CD4-positive, alpha-beta T cell treated with Interleukin-6 at 100 ng/mL for 8 hours (primary cell): ENCODE measurements at regions not wholly inside any gene's neighbourhood (a gene's known extent, or its start where the extent isn't known, plus 50 kb on each side); places are given as distances from the start of the nearest gene placed in this dataset.

ENCODE experiments used
- DNase-seq: peaks from one replicate; pipeline ENCODE4 v3.0.0-alpha.2; 2020; ENCODE audit warnings: mixed read lengths, low spot score

GRCh38 chr10:10814069-10814468 is 203.6 kb upstream of the CELF2 start:
- DNase-seq, result no peak

DNA sequence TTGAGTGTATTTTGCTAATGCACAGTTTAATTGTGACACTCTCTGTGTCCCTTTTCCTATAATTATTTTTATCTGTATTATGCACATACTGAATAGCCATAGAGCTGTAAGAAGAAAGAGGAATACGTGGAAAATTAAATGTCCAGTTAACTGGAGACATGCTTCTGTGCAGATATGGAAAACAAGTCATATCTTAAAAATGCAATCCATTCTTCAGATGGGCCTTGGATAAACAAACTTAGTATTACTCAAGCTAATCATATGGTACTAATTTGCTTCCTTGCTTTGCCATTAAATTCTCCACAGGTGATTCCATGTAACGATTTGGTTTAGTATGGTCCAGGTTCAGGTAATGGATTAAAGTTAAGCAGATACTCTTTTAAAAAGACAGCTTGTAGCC is 201.2 kb upstream of the CELF2 start:
- no peak for DNase-seq

GRCh38 chr10:10817609-10818008 is 200.1 kb upstream of the CELF2 start:
- DNase-seq, result no peak

GRCh38 chr10:10818082-10818481 is 199.6 kb upstream of the CELF2 start:
- no peak for DNase-seq

- no peak for DNase-seq
These were observed 198.3 kb upstream of the CELF2 start for GRCh38 chr10:10819206-10819856.

GRCh38 chr10:10821926-10822325 is 195.7 kb upstream of the CELF2 start:
- DNase-seq, result no peak

DNA sequence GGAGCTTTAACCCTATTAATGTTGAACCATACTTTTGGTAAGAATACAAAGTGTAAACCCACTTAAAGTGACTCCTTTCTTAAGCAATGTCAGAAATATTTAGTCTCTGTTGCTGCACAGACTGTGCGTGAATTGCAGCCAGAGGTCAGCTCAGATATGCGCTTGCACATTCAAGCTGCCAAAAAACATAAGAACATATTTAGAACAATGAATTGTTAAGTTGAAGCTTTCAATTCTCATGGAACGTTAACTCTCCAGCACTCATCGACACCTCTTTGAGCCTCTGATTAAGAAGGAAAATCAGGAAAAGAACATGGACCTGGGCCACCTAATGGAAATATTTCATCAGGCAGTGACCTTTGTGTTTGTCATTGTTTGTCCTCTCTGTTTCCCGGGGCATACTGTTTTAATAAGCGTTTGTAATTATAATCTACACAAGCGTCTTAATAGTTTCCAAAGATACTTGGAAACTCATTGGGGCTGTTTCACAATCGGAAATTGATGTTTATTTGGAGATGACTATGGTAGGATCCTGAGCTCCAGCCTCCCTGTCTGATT is 193.0 kb upstream of the CELF2 start:
- no peak for DNase-seq

- DNase-seq, result no peak
These were observed 191.5 kb upstream of the CELF2 start for GRCh38 chr10:10826125-10826524.

DNA sequence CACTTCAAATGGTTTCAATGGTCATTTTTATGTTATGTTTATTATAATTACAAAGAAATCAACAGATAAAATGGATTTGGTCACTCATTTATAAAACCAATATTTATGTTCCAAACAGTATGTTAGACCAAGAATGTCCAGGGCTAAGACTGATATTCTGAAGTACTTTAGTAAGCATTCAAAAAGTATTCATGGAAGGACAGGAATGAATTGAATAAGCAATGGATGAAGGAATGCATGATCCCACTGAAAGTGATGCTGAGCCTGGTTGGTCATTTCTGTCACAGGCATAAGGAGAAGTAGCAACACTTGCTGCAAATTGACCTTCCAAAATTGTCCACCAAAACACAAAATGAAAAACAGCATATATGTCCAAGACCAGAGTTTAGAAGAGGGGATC is 189.0 kb upstream of the CELF2 start:
- DNase-seq, result no peak

DNA sequence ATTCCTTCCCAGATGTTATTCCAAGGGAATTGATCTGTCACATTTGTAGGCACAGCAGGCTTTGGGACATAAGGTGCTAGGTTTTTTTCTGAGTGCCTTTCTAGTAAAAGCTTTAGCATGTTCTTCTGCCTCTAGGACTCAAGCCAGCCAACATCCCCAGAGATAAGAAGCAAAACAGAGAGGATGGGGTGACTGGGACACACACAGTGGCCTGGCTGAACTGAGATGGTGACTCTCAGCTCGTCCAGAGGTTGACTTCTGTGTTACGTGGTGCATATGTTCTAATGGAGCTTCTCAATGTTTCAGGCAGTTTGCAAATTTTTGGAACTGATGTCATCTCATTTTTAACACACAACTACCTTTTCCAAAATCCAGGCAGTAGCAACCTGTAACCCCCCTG is 188.1 kb upstream of the CELF2 start:
- DNase-seq, result no peak

- DNase-seq, result no peak
These were observed 187.2 kb upstream of the CELF2 start for GRCh38 chr10:10830293-10830986.

GRCh38 chr10:10831085-10831484 is 186.6 kb upstream of the CELF2 start:
- no peak for DNase-seq

DNA sequence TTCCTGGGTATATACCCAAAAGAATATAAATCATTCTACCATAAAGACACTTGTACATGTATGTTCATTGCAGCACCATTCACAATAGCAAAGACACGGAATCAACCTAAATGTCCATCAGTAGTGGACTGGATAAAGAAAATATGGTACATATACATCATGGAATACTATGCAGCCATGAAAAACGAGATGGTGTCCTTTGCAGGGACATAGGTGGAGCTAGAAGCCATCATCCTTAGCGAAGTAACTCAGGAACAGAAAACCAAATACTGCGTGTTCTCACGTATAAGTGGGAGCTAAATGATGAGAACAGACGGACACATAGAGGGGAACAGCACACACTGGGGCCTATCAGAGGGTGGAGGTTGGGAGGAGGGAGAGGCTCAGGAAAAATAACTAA is 183.7 kb upstream of the CELF2 start:
- DNase-seq, result no peak

GRCh38 chr10:10844251-10844650 is 173.4 kb upstream of the CELF2 start:
- no peak for DNase-seq

DNA sequence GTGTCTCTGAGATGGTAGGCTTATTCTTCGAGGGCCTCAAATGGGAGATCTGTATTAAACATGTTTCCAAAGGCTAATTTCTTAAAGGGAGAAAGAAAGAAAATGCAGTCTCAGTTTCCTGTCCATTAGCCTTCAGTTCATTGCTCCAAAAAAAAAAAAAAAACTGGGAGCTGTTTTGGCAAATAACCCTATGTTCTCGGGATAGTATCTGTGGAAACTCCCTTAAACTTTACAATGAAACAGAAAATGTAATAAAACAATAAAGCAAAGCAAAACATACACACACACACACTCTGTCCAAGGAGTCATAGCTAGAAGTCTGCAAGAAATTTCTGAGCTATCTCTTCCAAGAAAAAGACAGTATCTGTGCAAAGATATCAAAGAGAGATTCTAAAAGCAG is 172.5 kb upstream of the CELF2 start:
- DNase-seq, result no peak

GRCh38 chr10:10845826-10846503 is 171.7 kb upstream of the CELF2 start:
- DNase-seq, result no peak

DNA sequence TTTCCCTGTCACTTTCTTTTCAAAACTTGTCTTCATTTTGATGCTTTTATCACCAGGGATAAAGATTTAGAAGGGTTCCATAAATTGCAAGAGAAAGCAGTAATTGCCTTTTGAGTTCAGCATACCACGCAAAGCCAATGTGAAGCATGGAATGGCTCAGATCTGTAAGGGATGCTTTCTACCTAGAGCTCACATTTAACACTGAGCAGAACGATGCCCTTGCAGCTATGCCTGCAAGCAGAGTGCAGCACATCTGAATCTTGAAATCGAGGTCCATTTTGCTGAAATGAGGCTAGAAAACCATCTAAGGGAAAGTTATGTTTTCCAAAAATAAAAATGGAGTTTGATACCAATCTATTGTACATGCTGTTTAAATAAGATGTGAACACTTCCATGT is 171.2 kb upstream of the CELF2 start:
- DNase-seq, result no peak

DNA sequence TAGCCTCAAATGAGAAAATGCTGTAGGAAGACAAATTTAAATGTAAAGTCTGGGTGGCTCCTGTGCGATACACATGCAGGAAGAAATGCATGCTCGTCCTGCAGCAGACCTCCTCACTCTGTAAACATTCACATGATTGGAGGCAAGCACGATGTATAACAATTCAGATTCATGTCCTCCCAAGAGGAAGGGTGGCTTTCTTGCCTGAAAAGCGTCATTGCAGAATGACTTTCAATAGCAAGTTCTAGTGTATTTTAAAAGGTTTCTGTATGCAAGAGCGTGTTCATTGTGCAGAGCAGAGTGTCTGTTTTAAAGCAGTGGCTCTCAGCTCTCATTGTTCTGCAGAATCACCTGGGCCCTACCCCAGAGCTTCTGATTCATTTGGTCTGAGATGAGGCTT is 170.3 kb upstream of the CELF2 start:
- no peak for DNase-seq

- DNase-seq, result no peak
These were observed 169.1 kb upstream of the CELF2 start for GRCh38 chr10:10848488-10849111.

DNA sequence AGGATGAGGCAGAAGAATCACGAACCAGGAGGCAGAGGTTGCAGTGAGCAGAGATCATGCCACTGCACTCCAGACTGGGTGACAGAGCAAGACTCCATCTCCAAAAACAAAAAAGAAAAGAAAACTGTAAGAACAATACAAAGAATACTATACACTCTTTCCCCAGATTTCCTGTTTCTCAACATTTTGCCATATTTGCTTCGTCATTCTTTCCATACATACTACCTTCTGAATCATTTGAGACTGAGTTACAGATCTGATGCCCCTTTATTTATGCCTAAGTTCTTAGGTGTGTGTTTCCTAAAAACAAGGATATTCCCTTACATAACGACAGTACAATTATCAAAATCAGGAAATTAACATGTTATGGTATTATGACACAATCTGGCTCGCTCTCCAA is 168.4 kb upstream of the CELF2 start:
- DNase-seq, result no peak

- DNase-seq, result no peak
These were observed 167.5 kb upstream of the CELF2 start for GRCh38 chr10:10850214-10850613.

DNA sequence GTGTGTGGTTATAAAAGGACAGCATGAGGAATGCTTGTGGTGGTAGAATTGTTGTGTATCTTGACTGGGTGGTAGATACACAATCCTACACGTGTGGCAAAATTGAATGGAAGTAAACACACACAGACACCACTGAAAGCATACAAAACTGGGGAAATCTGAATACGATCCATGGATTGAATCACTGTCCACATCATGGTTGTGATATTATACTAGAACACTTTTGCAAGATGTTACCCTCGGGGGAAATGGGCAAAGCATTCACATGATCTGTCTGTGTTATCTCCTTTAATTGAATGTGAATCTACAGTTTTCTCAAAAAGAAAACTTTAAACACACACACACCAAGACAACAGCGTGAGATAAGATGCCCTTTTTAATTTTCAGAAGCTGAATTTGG is 165.2 kb upstream of the CELF2 start:
- DNase-seq, result no peak

DNA sequence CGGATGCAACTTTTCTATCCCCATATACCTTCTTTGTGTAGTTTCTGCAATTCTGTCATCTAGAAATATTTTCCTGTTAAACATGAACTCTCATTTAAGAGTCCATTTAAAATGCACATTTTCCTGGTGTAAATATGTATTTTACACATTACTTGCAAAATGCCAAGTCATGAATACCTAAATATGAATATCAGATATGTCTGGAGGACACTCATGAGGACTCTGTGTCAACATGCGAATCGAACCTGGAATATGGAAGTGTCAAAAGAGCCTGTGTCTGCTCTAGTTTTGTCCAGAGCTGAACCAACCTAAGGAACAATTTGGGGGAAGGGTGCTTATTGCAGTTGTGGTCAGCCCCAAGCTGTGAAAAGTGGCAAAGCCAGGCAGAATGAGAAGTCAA is 163.7 kb upstream of the CELF2 start:
- no peak for DNase-seq
